HG03469 (cell line): ENCODE measurements at regions not wholly inside any gene's neighbourhood (a gene's known extent, or its start where the extent isn't known, plus 50 kb on each side); places are given as distances from the start of the nearest gene placed in this dataset.

ENCODE experiments used
- ATAC-seq: cut with Tn5 transposase; IDR thresholded peaks from one replicate; pipeline ENCODE4 v1.9.1; 2021; ENCODE audit warnings: mild to moderate bottlenecking, moderate library complexity, moderate number of reproducible peaks; ENCODE audit not compliant: unreplicated experiment

DNA sequence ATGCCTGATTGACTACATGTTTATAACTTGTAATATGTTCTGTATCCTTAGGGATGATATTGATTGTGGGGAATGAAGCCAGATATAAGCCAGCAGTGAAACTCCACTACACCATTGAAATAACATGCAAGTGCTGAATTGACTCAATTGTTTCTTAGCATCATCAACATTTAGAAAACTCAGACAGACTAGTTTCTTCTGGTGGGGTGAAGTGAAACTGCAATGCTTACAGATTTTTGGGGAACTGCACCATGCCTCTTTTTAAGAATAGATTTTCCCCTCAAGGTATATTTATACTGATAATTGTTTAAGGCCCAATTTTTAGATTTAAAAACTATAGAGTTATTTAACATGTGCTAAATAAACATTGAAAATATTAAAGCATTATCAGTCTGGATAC, 1044.6 kb upstream of the EYS start:
- ATAC-seq: no peak

DNA sequence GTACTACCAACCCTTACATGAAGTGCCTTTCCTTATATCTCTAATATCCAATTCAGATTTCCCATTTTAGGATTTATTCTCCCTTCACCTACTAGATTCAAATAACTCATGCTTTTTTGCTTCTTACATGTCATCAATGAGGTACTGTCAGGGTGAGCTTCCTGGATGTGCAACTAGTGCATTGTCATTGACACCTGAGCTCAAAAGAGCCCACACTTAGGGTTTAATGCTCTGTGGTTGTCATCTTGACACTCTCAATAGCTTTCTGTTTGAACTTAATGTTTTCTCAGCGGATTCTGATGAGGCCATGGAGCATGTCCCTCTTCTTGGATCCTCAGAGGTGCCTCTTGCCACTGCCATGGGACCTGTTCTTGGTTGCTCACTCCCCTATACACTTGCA, 1033.3 kb upstream of the EYS start:
- no peak for ATAC-seq

DNA sequence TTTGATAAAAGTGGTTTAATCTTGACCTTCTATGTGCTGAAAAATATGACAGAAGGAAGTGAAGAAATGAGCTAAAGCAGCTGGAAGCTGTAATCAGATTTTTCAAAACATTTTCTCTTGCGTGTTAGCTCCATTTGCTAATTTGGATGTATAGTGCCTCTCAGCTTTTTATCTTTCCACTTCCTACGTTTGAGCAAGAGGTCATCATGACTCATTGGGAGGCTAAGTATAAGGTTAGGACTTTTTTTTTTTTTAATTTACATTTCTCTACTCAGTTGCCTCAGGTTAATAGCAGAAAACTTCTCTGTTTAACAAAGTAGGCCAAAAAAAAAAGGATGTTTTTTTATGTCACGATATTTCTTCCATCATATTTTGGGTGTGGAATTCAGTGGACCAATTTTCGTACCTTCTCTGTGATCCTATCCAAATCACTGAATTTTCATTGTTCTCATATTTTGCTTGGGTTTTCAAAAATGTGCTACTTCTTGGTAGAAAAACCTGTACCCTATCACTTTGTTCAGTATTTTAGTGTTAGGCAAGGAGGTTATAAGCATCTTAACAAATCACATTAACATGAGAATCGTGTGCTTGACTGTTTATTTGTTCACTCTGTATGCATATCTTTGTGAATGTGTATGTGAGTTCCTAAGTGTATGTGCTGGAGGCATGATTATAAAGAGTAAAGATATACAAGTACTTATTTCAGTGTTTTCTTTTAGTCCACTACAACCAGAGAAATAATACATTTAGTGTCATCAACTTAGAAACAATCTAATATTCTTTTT, 1028.3 kb upstream of the EYS start:
- no peak for ATAC-seq

DNA sequence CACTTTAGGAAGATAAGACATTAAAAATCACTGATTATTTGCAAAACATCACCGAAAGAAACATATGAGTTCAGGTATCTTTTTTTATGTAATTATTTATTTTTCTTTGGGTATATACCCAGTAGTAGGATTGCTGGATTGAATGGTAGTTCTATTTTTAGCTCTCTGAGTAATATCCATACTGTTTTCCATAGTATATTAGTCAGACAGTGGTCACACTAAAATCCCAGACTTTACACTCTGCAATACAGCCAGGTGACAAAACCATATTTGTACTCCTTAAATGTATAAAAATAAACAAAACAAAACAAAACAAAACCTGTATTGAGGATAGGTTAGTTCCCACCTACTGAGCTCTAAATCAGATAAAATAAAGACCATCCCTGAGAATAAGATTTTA, 1024.3 kb upstream of the EYS start:
- no peak for ATAC-seq

GRCh38 chr6:66725670-66726069, 1018.6 kb upstream of the EYS start:
- ATAC-seq: no peak

GRCh38 chr6:66717801-66718200, 1010.8 kb upstream of the EYS start:
- ATAC-seq: no peak

DNA sequence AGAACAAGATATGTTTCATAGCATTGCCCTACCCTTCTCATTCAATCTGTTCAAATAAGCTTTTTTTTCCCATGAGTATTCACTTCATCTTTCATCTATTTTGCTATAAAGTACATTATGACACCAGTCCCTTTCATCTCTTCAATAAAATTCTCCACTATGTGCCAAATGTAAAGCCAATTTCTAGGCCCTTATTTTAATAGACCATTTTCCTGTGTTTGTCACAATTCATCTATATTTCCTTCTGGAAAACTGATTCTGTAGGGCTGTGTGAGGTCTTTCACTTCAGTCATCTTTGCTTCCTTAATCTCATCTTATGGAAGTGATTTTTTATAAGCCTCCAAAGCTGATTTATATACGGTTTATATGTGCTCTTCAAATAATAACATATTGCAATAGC, 992.4 kb upstream of the EYS start:
- no peak for ATAC-seq

DNA sequence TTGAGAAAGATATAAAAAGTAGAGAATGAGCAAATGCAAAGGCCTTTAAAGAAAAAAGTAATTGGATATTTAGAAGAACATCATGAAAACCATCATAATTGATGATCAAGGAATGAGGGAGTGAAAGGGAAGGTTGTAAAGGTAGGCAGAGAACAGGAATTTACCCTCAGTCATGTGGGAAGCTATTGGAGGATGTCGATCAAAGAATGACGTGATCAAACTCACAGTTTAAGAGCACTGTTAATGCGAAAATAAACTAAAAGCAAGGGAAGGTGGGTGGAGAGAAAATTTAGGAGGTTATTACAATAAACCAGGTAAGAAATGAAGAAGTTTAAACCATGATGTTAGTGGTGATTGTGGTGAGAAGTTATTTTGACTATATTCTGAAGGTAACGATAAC, 982.6 kb upstream of the EYS start:
- ATAC-seq: no peak

DNA sequence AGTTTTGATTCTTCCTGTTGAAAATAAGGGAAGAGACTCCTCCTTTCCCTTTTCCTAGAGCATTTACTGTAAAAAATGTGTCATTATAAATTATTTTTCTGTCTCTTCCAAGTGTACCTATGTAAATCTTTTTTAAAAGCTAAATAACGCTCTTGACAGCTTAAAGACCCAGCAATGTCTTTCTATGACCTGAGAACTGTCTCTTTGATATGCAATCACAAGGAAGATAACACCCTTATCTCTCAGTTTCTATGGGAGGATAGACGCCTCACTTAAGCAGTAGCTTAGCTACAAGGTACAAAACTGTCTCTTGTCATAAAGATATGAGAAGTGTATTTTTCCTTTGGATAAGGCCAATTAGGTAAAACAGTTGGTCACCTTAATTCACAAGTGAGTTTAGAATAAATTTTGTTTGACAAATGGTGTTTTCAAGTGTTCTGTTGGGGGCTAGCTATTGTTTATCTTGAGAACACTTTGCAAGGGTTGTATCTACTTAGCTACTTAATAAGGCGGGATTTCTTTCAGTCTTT, 980.6 kb upstream of the EYS start:
- ATAC-seq: no peak

- ATAC-seq: no peak
Measured at GRCh38 chr6:66675906-66676305, 968.9 kb upstream of the EYS start.

GRCh38 chr6:66664112-66664511, 957.1 kb upstream of the EYS start:
- ATAC-seq: no peak

- no peak for ATAC-seq
Measured at GRCh38 chr6:66662721-66663507, 955.9 kb upstream of the EYS start.

- no peak for ATAC-seq
Measured at GRCh38 chr6:66662196-66662595, 955.2 kb upstream of the EYS start.

- no peak for ATAC-seq
Measured at GRCh38 chr6:66655420-66655819, 948.4 kb upstream of the EYS start.

DNA sequence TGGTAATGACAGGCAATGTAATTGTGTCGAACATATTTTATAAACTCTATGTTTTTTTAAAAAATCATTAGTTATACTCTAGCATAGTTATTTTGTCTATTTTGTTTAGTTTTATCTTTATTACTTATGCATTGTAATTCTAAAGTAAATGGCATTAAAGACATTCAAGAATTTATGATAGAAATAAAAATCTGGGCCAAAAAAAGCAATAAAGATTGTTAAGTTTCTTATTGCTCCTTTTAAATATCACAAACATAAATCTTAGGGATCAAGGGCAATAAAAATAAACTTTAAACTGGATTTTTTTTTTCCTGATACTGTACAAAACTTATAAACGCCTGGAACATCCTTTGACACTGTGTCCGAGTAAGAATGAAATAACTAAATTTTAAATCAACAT, 931.5 kb upstream of the EYS start:
- no peak for ATAC-seq

DNA sequence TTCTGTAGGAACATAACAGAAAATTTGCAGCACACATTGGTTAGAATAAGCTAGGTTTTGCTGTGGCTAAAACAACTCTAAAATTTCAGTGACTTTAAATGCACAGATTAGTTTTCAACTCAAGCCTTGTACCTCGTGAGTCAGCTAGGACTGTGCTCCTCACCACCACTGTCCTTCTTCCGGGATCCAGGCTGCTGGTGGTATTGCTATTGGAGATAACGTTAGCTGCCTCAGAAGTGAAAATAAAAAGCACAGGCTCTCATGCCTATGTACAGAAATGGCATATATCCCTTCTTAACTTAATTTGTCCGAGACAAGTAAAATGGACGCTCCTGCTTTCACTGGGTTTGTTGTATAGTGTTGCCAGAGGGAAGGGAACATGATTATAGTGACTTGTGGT, 931.1 kb upstream of the EYS start:
- no peak for ATAC-seq

DNA sequence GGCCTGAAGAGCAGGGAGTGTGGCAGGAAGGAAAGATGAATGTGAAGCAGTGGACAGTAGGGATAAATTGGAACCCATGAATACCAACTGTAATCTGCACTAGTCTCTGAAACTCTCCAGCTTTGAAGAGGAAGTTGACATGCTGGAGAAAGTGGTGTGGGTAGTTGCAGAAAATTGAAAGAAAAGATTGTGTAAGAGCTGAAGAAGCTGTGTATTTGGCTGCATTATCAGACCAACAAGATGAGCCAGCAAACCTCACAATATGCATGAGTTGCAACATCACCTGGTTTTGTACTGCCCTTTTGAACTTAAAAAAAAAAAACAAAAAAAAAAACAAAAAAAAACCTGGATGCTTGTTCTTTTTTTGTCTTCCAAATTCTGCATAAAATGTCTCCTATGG, 921.9 kb upstream of the EYS start:
- ATAC-seq: no peak

- no peak for ATAC-seq
Measured at GRCh38 chr6:66623050-66623449, 916.0 kb upstream of the EYS start.

DNA sequence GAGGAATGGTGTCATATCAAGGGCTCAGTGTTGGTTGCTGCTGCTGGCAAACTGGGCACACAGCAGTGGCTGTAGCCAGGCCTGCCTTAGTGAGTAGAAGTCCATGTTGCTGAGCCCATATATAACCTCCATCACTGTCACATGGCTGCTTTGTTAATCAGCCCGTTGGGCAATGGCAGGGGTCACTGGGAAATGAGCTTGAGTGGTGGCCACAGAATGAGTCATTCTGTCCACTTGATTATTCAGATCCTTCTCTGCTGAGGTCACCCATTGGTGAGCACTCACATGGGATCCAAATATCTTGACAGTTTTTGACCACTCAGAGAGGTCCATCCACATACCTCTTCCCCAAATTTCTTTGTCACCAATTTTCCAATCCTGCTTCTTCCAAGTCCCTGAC, 898.9 kb upstream of the EYS start:
- ATAC-seq: no peak

DNA sequence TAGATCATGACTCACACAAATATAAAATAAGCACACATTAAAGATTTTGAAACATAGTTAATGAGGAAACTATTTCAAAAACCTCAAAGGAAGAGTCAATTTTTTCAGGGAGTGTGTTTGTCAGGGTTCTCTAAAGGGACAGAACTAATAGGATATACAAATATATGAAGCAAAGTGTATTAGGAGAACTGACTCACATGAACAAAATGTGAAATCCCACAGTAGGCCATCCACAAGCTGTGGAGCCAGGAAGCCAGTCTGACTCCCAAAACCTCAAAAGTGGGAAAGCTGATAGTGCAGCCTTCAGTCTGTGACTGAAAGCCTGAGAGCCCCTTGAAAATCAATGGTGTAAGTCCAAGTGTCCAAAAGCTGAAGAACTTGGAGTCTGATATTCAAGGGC, 898.0 kb upstream of the EYS start:
- no peak for ATAC-seq

- no peak for ATAC-seq
Measured at GRCh38 chr6:66599541-66599940, 892.5 kb upstream of the EYS start.

DNA sequence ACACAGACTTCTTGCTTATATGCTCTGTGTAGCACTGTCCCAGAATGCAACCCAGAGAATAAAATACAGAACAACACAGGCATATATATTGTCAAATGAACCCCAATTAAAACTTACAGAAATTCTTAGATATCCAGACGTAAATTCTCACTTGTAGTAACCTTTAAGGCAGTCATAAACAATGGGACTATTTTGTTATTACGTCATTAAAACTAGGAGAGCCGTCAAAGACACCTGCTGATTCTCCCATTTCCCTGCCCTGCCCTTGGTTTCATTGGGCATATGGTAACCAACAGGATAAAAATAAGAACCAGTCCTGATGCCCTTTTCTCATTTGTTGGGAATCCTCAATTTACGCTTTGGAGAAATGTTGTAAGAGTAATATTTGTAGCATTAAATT, 871.3 kb upstream of the EYS start:
- no peak for ATAC-seq
